ENCODE measurements at regions not wholly inside any gene's neighbourhood (a gene's known extent, or its start where the extent isn't known, plus 50 kb on each side); places are given as distances from the start of the nearest gene placed in this dataset.

DNA sequence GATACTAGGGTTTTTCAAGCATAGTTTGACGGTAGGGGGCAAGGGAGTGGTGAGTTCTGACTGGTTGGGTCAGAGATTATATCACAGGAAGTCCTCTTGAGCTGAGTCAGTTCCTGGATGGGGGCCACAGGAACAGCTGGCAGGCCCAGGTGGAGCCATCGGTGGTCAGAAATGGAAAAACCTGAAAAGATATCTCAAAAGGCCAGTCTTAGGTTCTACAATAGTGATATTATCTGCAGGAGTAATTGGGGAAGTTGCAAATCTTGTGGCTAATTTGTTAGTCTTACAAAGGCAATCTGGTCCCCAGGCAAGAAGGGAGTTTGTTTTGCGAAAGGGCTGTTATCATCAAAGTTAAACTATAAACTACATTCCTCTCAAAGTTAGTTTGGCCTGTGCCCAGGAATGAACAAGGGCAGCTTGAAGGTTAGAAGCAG lies 159.3 kb downstream of the PTCHD1 start:
- DNase-seq (ENCODE audit: insufficient read length, low spot score): no peak
- no peak for FAIRE-seq

DNA sequence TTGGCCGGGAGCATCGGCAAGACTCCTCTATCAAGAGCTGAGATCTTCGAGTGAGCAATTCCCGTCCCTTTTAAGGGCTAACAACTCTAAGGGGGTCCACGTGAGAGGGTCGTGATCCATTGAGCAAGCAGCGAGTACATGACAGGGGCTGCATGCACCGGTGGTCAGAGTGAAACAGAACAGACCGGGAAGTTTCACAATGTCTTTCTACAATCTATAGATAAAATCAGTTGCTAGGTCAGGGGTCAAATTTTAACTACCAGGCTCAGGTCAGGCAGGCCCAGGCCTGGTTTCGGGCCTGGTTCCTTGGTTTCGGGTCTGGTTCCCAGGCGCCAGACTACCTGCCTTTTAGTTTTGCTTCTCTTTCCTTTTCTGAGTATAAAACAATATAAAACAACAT lies 160.1 kb downstream of the PTCHD1 start:
- TF ChIP-seq, protein P1, sequence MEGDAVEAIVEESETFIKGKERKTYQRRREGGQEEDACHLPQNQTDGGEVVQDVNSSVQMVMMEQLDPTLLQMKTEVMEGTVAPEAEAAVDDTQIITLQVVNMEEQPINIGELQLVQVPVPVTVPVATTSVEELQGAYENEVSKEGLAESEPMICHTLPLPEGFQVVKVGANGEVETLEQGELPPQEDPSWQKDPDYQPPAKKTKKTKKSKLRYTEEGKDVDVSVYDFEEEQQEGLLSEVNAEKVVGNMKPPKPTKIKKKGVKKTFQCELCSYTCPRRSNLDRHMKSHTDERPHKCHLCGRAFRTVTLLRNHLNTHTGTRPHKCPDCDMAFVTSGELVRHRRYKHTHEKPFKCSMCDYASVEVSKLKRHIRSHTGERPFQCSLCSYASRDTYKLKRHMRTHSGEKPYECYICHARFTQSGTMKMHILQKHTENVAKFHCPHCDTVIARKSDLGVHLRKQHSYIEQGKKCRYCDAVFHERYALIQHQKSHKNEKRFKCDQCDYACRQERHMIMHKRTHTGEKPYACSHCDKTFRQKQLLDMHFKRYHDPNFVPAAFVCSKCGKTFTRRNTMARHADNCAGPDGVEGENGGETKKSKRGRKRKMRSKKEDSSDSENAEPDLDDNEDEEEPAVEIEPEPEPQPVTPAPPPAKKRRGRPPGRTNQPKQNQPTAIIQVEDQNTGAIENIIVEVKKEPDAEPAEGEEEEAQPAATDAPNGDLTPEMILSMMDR (IDR thresholded peaks at IDR 0.05; ENCODE audit: insufficient read depth, missing control alignments): no peak
- FAIRE-seq (no peak), DNase-seq (ENCODE audit: insufficient read length, low spot score) (no peak)

More for the DNA sequence above, 159.3 kb downstream of the PTCHD1 start:
- TF ChIP-seq, protein P1 (IDR thresholded peaks at IDR 0.05; ENCODE audit: insufficient read depth, missing control alignments): no peak

DNA sequence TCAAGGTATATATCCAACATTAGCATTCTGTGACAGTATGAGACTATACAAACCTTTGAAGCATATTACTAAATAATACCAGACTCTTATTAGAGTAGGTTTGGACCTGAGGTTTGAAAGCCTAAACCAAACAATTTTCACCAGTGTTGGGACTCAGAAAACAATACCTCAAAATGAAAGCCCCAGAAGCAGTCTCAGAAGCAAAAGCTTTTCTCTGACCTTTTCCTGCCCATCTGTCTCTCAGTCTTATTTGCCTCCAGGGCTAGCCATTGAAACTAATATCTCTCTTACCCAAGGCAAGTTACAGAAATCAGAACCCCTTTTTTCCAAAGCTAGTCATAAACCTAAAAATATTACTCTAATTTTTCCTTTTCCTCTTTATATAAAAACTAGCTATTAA lies 163.3 kb downstream of the PTCHD1 start:
- TF ChIP-seq, protein P1 (IDR thresholded peaks at IDR 0.05; ENCODE audit: insufficient read depth, missing control alignments): no peak

DNA sequence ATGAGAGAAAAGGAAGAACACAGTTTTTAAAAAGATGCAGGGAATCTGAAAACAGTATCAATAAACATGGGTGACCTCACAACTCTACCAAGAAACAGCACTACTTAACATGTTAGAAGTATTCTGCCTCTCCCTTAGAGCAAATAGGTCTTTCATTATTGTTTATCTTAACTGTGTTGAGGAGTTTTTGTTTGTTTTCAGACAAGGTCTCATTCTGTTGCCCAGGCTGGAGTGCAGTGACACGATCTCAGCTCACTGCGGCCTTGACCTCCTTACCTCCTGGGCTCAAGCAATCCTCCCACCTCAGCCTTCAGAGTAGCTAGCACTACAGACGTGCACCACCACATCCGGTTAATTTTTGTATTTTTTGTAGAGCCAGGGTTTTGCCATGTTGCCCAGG lies 165.3 kb upstream of the PRDX4 start:
- TF ChIP-seq, protein P1 (IDR thresholded peaks at IDR 0.05; ENCODE audit: insufficient read depth, missing control alignments): no peak
- DNase-seq (ENCODE audit: insufficient read length, low spot score): no peak
- no peak for FAIRE-seq

More for the DNA sequence above, 163.3 kb downstream of the PTCHD1 start:
- DNase-seq (ENCODE audit: insufficient read length, low spot score): no peak
- no peak for FAIRE-seq

DNA sequence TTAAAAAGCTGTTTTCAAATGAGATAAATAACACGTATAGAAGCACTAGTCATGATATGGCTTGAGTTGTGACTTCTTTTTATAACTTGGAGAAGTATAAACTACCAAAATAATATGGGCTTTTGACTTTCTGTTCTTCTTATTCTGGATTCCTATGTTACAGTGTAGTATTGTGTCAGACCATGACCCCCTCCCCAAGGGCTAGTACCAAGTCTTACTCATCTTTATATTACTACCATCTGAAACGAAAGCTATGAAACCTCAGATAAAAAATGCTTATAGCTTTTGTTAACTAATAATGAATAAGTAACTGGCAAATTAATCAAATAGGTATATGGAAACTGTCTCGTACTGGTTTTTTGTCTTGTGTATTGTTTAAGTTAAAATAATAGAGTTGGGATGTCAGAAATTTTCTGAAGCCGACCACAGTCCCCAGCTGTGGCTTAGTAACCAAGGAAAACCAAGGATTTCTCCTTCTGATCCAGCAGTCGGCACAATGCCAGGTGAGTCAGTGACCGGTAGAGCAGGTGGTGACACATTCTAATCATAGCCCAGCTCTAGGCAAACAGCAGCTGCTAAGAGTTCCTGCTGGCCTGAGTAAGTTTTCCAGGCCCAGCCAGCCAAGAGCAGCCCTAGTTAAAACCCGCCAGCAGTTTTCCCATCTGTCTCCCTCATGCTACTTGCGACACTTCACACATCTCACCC lies 163.3 kb upstream of the PRDX4 start:
- DNase-seq (ENCODE audit: insufficient read length, low spot score): no peak
- TF ChIP-seq, protein P1 (IDR thresholded peaks at IDR 0.05; ENCODE audit: insufficient read depth, missing control alignments): no peak
- no peak for FAIRE-seq

DNA sequence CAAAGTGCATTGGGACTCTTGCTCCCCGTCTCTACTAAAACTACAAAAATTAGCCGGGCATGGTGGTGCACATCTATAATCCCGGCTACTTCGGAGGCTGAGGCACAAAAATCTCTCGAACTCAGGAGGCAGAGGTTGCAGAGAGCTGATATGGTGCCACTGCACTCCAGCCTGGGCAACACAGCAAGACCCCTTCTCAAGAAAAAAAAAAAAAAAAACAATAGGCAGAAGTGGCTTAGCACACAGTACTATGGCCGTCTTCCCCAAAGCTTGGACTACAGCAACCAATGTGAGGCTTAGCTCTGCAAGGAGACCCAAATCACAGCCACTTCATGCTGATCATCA lies 162.8 kb upstream of the PRDX4 start:
- FAIRE-seq (no peak), DNase-seq (ENCODE audit: insufficient read length, low spot score) (no peak)
- TF ChIP-seq, protein P1 (IDR thresholded peaks at IDR 0.05; ENCODE audit: insufficient read depth, missing control alignments): no peak

DNA sequence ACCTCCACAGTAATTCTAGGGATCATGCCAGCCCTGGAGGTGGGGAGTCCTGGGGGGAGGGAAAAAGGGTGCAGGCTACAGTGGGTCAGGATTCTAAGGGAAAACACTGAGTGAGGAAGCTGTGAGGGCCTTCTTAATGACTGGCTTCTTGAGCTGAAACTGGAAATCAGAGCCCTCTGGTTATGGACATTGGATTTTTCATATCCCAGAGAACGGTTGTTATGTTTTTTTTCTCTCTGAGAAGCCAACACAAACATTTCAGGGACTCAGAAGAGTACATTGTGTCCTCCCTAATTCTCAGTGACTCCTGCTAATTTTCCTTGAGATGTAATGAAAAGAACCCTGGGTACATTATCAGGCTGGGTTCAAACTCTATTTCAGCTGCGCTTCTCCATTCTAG lies 162.4 kb upstream of the PRDX4 start:
- no peak for DNase-seq (ENCODE audit: insufficient read length, low spot score)
- no peak for FAIRE-seq
- TF ChIP-seq, protein P1 (IDR thresholded peaks at IDR 0.05; ENCODE audit: insufficient read depth, missing control alignments): no peak
